HG03280 (cell line): ENCODE measurements at regions not wholly inside any gene's neighbourhood (a gene's known extent, or its start where the extent isn't known, plus 50 kb on each side); places are given as distances from the start of the nearest gene placed in this dataset.
"Not testable (repeated sequence)": the region's sequence is repeated elsewhere in the genome, so short reads cannot be mapped to it uniquely, and the experiment has no call there.

ENCODE experiments used
- ATAC-seq: cut with Tn5 transposase; IDR thresholded peaks from one replicate; pipeline ENCODE4 v1.9.1; 2021; ENCODE audit warnings: mild to moderate bottlenecking, moderate library complexity; ENCODE audit not compliant: unreplicated experiment

- ATAC-seq, result no peak
Measured at GRCh38 chr1:30466026-30466425, 257.4 kb downstream of the MATN1 start.

GRCh38 chr1:30465096-30465495 is 258.3 kb downstream of the MATN1 start:
- ATAC-seq, result no peak

DNA sequence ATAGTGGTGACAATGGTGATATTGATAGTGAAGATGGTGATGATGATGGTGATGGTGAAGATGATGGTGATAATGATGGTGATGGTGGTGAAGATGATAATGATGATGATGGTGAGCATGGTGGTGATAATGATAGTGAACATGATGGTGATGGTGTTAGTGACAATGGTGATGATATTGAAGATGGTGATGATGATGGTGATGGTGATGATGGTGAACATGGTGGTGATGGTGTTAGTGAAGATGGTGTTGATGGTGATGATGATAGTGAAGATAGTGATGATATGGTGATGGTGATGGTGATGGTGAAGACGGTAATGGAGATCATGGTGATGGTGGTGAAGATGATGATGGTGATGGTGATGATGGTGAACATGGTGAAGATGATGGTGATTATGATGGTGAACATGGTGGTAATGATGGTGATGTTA is 259.2 kb downstream of the MATN1 start:
- ATAC-seq, result no peak

DNA sequence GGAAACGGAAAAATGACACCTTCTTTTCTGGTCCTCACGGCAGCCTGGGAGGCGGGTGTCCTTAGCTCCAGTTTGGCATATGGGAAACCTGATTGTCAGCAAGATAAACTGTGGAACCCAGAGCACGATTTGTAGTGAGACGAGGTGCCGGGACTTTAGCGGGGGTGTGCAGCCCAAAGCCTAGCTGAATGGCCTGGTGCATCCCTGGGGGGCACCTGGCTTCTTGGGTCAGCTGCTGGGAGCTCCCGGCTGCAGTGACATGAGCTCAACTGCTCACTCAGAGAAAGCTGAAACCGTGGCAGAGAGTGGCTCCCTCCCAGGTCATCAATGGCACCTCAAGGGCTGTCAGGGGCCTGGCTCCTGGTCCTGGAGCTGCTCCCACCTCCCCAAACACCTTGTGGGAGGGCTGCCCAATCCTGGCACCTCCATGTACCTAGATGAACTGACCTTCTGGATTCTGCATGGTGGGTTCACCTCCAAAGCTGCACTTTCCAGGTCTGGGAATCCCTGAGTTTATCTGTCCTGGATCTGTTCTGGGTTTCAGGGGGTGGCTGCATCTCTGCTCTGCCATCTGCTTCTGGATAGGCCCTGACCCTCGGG is 260.5 kb downstream of the MATN1 start:
- ATAC-seq, result no peak

GRCh38 chr1:30462166-30462565 is 261.2 kb downstream of the MATN1 start:
- no peak for ATAC-seq

DNA sequence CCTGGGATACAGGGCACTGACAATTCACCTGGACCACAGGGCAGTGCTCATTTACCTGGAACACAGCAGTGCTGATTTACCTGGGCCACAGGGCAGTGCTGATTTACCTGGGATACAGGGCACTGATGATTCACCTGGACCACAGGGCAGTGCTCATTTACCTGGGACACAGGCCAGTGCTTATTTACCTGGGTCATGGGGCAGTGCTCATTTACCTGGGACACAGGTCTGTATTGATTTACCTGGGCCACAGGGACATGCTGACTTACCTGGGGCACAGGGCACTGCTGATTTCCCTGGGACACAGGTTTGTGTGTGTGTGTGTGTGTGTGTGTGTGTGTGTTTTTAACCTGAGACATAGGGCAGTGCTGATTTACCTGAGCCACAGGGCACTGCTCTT is 261.7 kb downstream of the MATN1 start:
- no peak for ATAC-seq

GRCh38 chr1:30460661-30461060 is 262.7 kb downstream of the MATN1 start:
- no peak for ATAC-seq

- not testable (repeated sequence) for ATAC-seq
Measured at GRCh38 chr1:30458730-30459485, 264.5 kb downstream of the MATN1 start.

DNA sequence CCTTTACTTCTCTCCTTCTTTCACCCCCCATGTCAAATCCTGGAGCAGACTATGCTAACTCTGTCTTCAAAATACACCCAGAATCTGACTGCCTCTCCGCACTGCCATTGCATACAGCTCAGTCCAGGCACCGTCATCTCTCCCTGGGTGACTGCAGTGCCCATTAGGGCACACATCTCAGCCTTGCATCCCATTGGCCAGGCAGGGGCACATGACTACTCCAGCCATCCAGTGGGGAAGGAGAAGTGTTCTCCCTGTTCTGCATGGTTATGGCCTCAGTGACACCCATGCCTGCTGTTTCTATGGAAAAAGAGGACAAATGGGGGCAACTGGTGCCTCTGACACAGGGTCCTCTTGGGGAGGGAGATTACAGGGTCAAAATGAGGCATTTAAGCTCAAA is 270.5 kb downstream of the MATN1 start:
- ATAC-seq, result no peak

DNA sequence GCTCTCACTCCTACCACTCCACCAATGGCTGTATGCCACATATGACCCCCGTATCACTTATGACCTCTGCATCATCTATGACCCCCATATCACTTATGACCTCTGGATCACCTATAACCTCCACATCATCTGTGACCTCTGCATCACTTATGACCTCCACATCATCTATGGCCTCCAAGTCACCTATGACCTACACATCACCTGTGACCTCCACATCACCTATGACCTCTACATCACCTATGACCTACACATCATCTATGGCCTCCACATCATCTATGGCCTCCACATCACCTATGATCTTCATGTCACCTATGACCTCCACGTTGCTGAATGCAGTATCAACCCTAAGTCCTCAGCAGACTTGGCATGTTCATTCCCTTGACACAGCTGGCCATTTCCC is 271.2 kb downstream of the MATN1 start:
- no peak for ATAC-seq

- no peak for ATAC-seq
Measured at GRCh38 chr1:30451532-30452125, 271.8 kb downstream of the MATN1 start.

DNA sequence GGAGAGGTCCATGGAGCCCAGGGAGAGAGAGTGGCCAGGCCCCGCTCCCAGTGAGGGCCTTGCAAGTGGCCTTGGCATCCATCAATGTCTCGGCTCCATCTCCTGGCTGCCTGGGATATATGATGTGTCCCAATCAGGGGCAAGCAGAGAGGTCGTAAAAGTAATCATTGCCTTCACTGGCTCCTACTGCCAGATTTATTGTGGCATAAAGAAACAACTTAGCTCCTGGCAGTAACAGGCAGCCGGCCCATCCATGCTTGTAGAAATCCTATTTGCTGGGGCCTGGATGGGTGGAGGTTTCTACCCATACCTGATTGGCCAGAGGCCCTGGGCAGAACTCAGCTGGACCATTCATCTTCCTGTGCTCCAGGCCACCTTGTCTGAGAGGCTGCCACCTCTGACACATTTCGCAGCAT is 272.6 kb downstream of the MATN1 start:
- no peak for ATAC-seq

GRCh38 chr1:30450148-30450817 is 273.1 kb downstream of the MATN1 start:
- ATAC-seq, result no peak

DNA sequence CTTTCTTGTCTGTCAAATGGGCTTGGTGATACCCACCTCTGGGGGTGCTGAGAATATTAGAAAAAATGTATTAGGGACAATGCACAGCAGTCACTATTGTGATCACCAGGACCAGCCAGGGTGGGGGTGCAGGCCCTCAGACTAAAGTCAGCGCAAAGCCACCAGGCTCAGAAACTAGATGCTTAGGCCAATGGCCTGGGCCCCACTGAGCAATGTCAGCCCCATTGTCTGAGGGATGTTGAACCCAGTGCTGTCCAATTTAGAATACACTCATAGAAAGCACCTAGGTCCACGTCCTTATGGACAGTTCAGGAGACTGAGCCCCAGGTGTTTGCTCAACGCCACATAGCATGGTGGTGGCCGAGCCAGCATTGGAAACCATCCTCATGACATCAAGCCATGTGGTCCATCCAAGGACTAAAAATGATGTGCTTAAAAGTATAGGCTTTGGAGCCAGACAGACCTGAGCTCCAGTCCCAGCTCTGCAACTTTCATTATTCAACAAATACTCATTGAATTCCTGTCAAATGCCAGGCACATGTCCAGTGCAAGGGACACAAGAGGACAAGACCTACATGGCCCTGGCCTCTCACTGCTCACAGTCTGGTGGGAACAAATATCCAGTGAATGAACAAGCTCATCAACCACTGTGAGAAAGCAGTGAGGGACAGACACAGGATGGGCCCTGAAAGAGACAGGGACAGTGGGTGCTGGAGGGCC is 273.8 kb downstream of the MATN1 start:
- ATAC-seq, result no peak

DNA sequence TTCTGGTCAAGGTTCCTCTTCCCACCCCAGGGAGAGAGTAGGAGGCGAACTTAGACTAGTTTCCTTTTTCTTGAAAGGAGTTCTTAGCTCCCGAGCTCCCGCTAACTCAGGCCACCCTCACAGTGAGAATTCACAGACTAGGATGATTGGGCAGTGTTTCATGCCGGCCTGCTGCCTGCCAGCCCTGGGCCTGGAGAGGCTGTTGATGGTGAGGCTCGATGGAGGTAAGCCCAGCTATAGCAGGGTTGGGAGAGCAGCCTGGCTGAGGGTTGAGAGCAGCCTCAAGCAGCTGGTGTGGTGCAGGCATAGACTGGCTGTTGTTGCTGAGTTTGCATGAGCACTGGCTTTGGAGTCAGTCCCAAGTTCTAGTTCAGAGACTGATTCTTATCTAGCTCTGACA is 274.4 kb downstream of the MATN1 start:
- ATAC-seq, result no peak

DNA sequence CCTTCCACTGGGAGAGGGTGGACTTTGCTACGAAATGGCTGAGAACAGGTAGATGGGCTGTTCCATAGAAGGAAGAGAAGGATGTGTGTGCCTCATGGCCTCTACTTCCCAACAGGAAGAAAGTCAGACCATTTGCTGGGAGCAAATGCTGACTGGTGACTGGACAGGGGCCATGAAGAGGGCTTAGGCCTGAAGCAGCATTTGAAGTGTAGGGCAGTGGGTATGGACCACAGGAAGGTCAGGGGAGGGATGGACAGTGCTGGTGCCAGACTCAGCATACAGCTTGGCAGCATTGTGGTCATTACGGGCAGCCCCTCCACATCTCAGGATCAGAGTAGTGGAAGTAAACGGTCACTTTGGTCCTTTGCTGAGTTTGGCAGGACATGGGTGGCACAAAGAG is 275.7 kb downstream of the MATN1 start:
- no peak for ATAC-seq

GRCh38 chr1:30447080-30447479 is 276.3 kb downstream of the MATN1 start:
- ATAC-seq, result no peak

GRCh38 chr1:30446508-30446907 is 276.9 kb downstream of the MATN1 start:
- ATAC-seq, result no peak

DNA sequence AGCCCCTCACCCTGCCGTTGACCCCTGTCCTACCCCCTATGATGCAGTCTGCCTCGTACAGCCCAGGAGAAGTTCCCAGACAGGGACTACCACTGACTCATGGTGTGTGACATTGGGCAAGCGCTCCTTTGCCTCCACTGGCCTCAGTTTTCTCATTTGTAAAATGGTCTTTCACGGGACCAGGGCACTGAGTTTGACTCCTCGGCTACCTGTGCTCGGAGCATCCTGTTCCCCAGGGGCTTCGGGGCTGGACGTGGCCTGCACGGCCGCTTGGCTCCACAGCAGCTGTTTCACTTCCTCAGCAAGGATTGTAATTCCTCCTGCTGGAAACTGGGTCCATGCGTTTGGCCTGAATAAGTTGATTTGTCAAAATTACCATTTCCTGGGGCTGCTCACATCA is 277.3 kb downstream of the MATN1 start:
- ATAC-seq, result no peak

GRCh38 chr1:30445449-30445848 is 277.9 kb downstream of the MATN1 start:
- no peak for ATAC-seq

- ATAC-seq, result no peak
Measured at GRCh38 chr1:30444850-30445249, 278.5 kb downstream of the MATN1 start.
